ENCODE measurements at regions not wholly inside any gene's neighbourhood (a gene's known extent, or its start where the extent isn't known, plus 50 kb on each side); places are given as distances from the start of the nearest gene placed in this dataset.

DNA sequence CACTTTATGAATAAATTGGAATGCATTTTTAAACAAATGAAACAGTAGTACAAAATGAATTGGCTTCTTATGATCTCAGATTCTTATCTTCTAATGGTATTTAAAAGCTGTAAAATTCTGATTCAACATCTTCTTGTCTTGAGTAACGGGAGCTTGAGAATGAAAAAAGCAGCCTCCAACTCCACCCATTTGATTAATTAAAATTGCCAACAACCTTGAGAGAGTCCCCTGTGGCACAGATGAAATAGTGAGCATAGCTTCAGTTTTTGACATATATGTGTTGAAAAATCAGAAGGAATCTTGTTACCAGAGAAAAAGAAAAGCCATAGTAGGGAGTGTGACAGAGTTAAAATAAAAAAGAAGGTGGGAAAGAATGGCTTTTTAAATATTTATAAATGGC, 1426.1 kb upstream of the CDH8 start:
- TF ChIP-seq, protein P1, sequence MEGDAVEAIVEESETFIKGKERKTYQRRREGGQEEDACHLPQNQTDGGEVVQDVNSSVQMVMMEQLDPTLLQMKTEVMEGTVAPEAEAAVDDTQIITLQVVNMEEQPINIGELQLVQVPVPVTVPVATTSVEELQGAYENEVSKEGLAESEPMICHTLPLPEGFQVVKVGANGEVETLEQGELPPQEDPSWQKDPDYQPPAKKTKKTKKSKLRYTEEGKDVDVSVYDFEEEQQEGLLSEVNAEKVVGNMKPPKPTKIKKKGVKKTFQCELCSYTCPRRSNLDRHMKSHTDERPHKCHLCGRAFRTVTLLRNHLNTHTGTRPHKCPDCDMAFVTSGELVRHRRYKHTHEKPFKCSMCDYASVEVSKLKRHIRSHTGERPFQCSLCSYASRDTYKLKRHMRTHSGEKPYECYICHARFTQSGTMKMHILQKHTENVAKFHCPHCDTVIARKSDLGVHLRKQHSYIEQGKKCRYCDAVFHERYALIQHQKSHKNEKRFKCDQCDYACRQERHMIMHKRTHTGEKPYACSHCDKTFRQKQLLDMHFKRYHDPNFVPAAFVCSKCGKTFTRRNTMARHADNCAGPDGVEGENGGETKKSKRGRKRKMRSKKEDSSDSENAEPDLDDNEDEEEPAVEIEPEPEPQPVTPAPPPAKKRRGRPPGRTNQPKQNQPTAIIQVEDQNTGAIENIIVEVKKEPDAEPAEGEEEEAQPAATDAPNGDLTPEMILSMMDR (IDR thresholded peaks at IDR 0.05; ENCODE audit: poor library complexity, severe bottlenecking) = no peak
- TF ChIP-seq, protein P2, sequence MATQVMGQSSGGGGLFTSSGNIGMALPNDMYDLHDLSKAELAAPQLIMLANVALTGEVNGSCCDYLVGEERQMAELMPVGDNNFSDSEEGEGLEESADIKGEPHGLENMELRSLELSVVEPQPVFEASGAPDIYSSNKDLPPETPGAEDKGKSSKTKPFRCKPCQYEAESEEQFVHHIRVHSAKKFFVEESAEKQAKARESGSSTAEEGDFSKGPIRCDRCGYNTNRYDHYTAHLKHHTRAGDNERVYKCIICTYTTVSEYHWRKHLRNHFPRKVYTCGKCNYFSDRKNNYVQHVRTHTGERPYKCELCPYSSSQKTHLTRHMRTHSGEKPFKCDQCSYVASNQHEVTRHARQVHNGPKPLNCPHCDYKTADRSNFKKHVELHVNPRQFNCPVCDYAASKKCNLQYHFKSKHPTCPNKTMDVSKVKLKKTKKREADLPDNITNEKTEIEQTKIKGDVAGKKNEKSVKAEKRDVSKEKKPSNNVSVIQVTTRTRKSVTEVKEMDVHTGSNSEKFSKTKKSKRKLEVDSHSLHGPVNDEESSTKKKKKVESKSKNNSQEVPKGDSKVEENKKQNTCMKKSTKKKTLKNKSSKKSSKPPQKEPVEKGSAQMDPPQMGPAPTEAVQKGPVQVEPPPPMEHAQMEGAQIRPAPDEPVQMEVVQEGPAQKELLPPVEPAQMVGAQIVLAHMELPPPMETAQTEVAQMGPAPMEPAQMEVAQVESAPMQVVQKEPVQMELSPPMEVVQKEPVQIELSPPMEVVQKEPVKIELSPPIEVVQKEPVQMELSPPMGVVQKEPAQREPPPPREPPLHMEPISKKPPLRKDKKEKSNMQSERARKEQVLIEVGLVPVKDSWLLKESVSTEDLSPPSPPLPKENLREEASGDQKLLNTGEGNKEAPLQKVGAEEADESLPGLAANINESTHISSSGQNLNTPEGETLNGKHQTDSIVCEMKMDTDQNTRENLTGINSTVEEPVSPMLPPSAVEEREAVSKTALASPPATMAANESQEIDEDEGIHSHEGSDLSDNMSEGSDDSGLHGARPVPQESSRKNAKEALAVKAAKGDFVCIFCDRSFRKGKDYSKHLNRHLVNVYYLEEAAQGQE (IDR thresholded peaks at IDR 0.05; ENCODE audit: borderline replicate concordance) = no peak
- TF ChIP-seq EZH2 (IDR thresholded peaks at IDR 0.05; ENCODE audit: borderline replicate concordance, insufficient read depth, low read length, poor library complexity, severe bottlenecking) (no peak), EP300 (conservative IDR thresholded peaks at IDR 0.05; ENCODE audit: poor library complexity, severe bottlenecking) (no peak)
